ENCODE measurements at regions not wholly inside any gene's neighbourhood (a gene's known extent, or its start where the extent isn't known, plus 50 kb on each side); places are given as distances from the start of the nearest gene placed in this dataset.

DNA sequence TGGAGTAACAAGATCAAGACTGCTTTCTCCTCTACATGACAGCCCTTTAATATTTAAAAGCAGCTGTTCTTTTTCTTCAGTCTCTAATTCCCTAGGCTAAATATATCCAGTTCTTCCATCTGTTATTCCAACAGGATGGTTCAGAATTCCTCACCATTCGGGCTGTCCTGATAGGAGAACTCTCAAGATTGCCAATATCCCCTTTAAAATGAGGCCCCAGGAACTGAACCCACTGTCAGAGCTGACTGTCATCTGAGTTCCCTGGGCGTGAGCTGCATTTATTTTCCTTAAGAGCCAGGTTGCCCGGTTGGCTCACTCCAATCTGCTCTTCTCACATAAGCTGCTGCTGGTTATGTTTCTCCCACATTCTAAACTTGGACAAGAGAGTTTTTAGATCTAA is 177.6 kb downstream of the MIS18A start:
- Mint-ChIP-seq H3K27ac (no peak overlapping the region), H3K9me3 (ENCODE audit: insufficient read depth) (no peaks in the 10 kb centered on the region), H3K4me3 (no peak overlapping the region), H3K27me3 (peaks cover 6% of the 10 kb centered on the region), H3K4me1 (no peaks in the 10 kb centered on the region)
- DNase-seq (no peak), ATAC-seq (ENCODE audit: low read depth) (no peak)
- H3K27me3 ChIP-seq (replicated peaks in 1 of 4; ENCODE audit: control extremely low read depth in 1 of 4, control insufficient read depth in 3 of 4, insufficient read depth in 4 of 4, low read length in 3 of 4), result no peaks in the 10 kb centered on the region
- no peaks in the 10 kb centered on the region for H3K9me3 ChIP-seq (ENCODE audit: control extremely low read depth in 1 of 3, control insufficient read depth in 2 of 3, insufficient read depth in 1 of 3, low read length in 2 of 3)
- no peak overlapping the region for H3K27ac ChIP-seq (ENCODE audit: low read length in 2 of 2)
- POLR2A ChIA-PET, result no interaction called here
- no peaks in the 10 kb centered on the region for H3K79me2 ChIP-seq (ENCODE audit: control insufficient read depth, insufficient read depth, low read length)
- no peak for TF ChIP-seq CTCF (IDR thresholded peaks at IDR 0.05)
- no peak for TF ChIP-seq EZH2 (IDR thresholded peaks at IDR 0.05; ENCODE audit: borderline replicate concordance, insufficient read depth, low read depth, low read length, poor library complexity, severe bottlenecking)
- 67% methylated on average over 1 of the region's 3 CpGs for WGBS (ENCODE audit: insufficient coverage)
- no peak overlapping the region for H3K4me2 ChIP-seq (replicated peaks; ENCODE audit: low read depth, low read length, poor library complexity, severe bottlenecking)
- intact Hi-C loops (cut with micrococcal nuclease), result no loop called here
- H3K9ac ChIP-seq (ENCODE audit: low read length), result no peak overlapping the region
- H3K4me1 ChIP-seq (ENCODE audit: control insufficient read depth in 2 of 2, insufficient read depth in 2 of 2, low read length in 2 of 2), result no peaks in the 10 kb centered on the region
- no peak overlapping the region for H2AFZ ChIP-seq (ENCODE audit: insufficient read depth, low read depth, low read length, poor library complexity, severe bottlenecking)
- CTCF ChIA-PET, result no interaction called here
- H3K4me3 ChIP-seq (ENCODE audit: control extremely low read depth in 1 of 5, extremely low read depth in 1 of 5, insufficient read depth in 1 of 5, low read depth in 2 of 5, low read length in 4 of 5), result no peak overlapping the region
- H4K20me1 ChIP-seq (ENCODE audit: control insufficient read depth, insufficient read depth, low read length, poor library complexity, severe bottlenecking), result no peaks in the 10 kb centered on the region
- no peaks in the 10 kb centered on the region for H3K36me3 ChIP-seq (replicated peaks in 1 of 2; ENCODE audit: control extremely low read depth in 1 of 2, control insufficient read depth in 1 of 2, extremely low read depth in 1 of 2, insufficient read depth in 2 of 2, low read length in 1 of 2)

GRCh38 chr21:32100423-32100822 is 178.4 kb downstream of the MIS18A start:
- ChIA-PET CTCF (no interaction called here), POLR2A (no interaction called here)
- H3K27ac Mint-ChIP-seq, result no peak overlapping the region
- Histone ChIP-seq H2AFZ (ENCODE audit: insufficient read depth, low read depth, low read length, poor library complexity, severe bottlenecking) (no peak overlapping the region), H3K36me3 (replicated peaks in 1 of 2; ENCODE audit: control extremely low read depth in 1 of 2, control insufficient read depth in 1 of 2, extremely low read depth in 1 of 2, insufficient read depth in 2 of 2, low read length in 1 of 2) (no peaks in the 10 kb centered on the region), H4K20me1 (ENCODE audit: control insufficient read depth, insufficient read depth, low read length, poor library complexity, severe bottlenecking) (no peaks in the 10 kb centered on the region), H3K9ac (ENCODE audit: low read length) (no peak overlapping the region), H3K79me2 (ENCODE audit: control insufficient read depth, insufficient read depth, low read length) (no peaks in the 10 kb centered on the region), H3K4me3 (ENCODE audit: control extremely low read depth in 1 of 5, extremely low read depth in 1 of 5, insufficient read depth in 1 of 5, low read depth in 2 of 5, low read length in 4 of 5) (no peak overlapping the region), H3K4me1 (ENCODE audit: control insufficient read depth in 2 of 2, insufficient read depth in 2 of 2, low read length in 2 of 2) (no peaks in the 10 kb centered on the region), H3K27me3 (replicated peaks in 1 of 4; ENCODE audit: control extremely low read depth in 1 of 4, control insufficient read depth in 3 of 4, insufficient read depth in 4 of 4, low read length in 3 of 4) (no peaks in the 10 kb centered on the region), H3K27ac (ENCODE audit: low read length in 2 of 2) (no peak overlapping the region), H3K9me3 (ENCODE audit: control extremely low read depth in 1 of 3, control insufficient read depth in 2 of 3, insufficient read depth in 1 of 3, low read length in 2 of 3) (no peaks in the 10 kb centered on the region), H3K4me2 (replicated peaks; ENCODE audit: low read depth, low read length, poor library complexity, severe bottlenecking) (no peak overlapping the region)
- no peak overlapping the region for H3K4me3 Mint-ChIP-seq
- WGBS (ENCODE audit: insufficient coverage), result 93% methylated on average over 4 of the region's 5 CpGs
- no peaks in the 10 kb centered on the region for H3K4me1 Mint-ChIP-seq
- no peak for ATAC-seq (ENCODE audit: low read depth)
- peaks cover 6% of the 10 kb centered on the region for H3K27me3 Mint-ChIP-seq
- TF ChIP-seq EZH2 (IDR thresholded peaks at IDR 0.05; ENCODE audit: borderline replicate concordance, insufficient read depth, low read depth, low read length, poor library complexity, severe bottlenecking), result no peak
- no peak for TF ChIP-seq CTCF (IDR thresholded peaks at IDR 0.05)
- intact Hi-C loops (cut with micrococcal nuclease), result no loop called here
- H3K9me3 Mint-ChIP-seq (ENCODE audit: insufficient read depth), result no peaks in the 10 kb centered on the region
- no peak for DNase-seq
